CD14-positive monocyte (primary cell): ENCODE measurements at regions not wholly inside any gene's neighbourhood (a gene's known extent, or its start where the extent isn't known, plus 50 kb on each side); places are given as distances from the start of the nearest gene placed in this dataset.

Experiments
- DNase-seq, 3 donors: peaks; one replicate each; pipeline ENCODE4 v3.0.0-alpha.2; 2011 to 2022
- H2AFZ ChIP-seq: 2 replicates; pipeline ENCODE4 v1.6.0; 2012; ENCODE audit warnings: mild to moderate bottlenecking, low read depth, low read length, inconsistent platforms; ENCODE audit not compliant: insufficient read depth, poor library complexity, severe bottlenecking
- H3K27ac ChIP-seq, 2 donors: 1 replicate in 1 of 2; 2 replicates in 1 of 2; pipeline ENCODE4 v1.5.1; 2012 to 2013; ENCODE audit warnings: low read length in 2 of 2, control low read depth in 1 of 2, inconsistent platforms in 1 of 2, low read depth in 1 of 2, mild to moderate bottlenecking in 1 of 2
- H3K27me3 ChIP-seq, 2 donors: one replicate each; pipeline versions ENCODE4 v1.6.0 to v1.6.1; 2011 to 2013; ENCODE audit warnings: low read length in 2 of 2; ENCODE audit not compliant: control insufficient read depth in 2 of 2, insufficient read depth in 2 of 2
- H3K36me3 ChIP-seq, 2 donors: replicated peaks in 1 of 2; 1 replicate in 1 of 2; 2 replicates in 1 of 2; pipeline versions ENCODE4 v1.5.1 to v1.6.1; 2012 to 2013; ENCODE audit warnings: low read length in 2 of 2, control low read depth in 1 of 2, inconsistent platforms in 1 of 2, mild to moderate bottlenecking in 1 of 2; ENCODE audit not compliant: insufficient read depth in 2 of 2, control insufficient read depth in 1 of 2
- H3K4me1 ChIP-seq, 2 donors: 1 replicate in 1 of 2; 2 replicates in 1 of 2; pipeline versions ENCODE4 v1.5.1 to v1.6.1; 2012 to 2013; ENCODE audit warnings: low read length in 2 of 2, control low read depth in 1 of 2, inconsistent platforms in 1 of 2, mild to moderate bottlenecking in 1 of 2, moderate library complexity in 1 of 2; ENCODE audit not compliant: insufficient read depth in 2 of 2, control insufficient read depth in 1 of 2
- H3K4me2 ChIP-seq: replicated peaks from 2 replicates; pipeline ENCODE3; 2012; ENCODE audit warnings: low read length, moderate library complexity, mild to moderate bottlenecking; ENCODE audit not compliant: poor library complexity, severe bottlenecking; ENCODE audit errors: extremely low read depth
- H3K4me3 ChIP-seq, 3 experiments: fragments of 200-600 bp in 1 of 3; sonication (generic) in 1 of 3; replicated peaks in 1 of 3; 1 replicate in 2 of 3; 2 replicates in 1 of 3; pipeline ENCODE4 v1.5.1; 2011 to 2013; ENCODE audit warnings: low read length in 3 of 3, mild to moderate bottlenecking in 3 of 3, control low read depth in 2 of 3, low read depth in 2 of 3, inconsistent platforms in 1 of 3, moderate library complexity in 1 of 3
- H3K79me2 ChIP-seq: 2 replicates; pipeline ENCODE4 v1.6.0; 2012; ENCODE audit warnings: mild to moderate bottlenecking, control low read depth, inconsistent platforms, low read length, moderate library complexity; ENCODE audit not compliant: insufficient read depth
- H3K9ac ChIP-seq: 2 replicates; pipeline ENCODE4 v1.6.0; 2017; ENCODE audit warnings: low read length, mild to moderate bottlenecking; ENCODE audit not compliant: insufficient read depth, poor library complexity, severe bottlenecking
- H3K9me3 ChIP-seq, 2 donors: replicated peaks in 1 of 2; 1 replicate in 1 of 2; 2 replicates in 1 of 2; pipeline versions ENCODE4 v1.5.1 to v1.6.1; 2012 to 2013; ENCODE audit warnings: low read length in 2 of 2, control low read depth in 1 of 2; ENCODE audit not compliant: control insufficient read depth in 1 of 2, insufficient read depth in 1 of 2
- H4K20me1 ChIP-seq: 2 replicates; pipeline ENCODE4 v1.6.0; 2012; ENCODE audit warnings: mild to moderate bottlenecking, low read length, control low read depth, moderate library complexity; ENCODE audit not compliant: insufficient read depth
- H3K27ac Mint-ChIP-seq, 7 donors: one replicate each; pipeline ENCODE4 v1.8.0; 2020; ENCODE audit warnings: mild to moderate bottlenecking in 7 of 7, mixed read lengths in 7 of 7, moderate library complexity in 6 of 7, inconsistent platforms in 2 of 7
- H3K27me3 Mint-ChIP-seq, 3 donors: one replicate each; pipeline ENCODE4 v1.8.0; 2021 to 2022; ENCODE audit warnings: low read depth in 3 of 3, mild to moderate bottlenecking in 3 of 3, mixed read lengths in 3 of 3, moderate library complexity in 3 of 3, inconsistent platforms in 1 of 3
- H3K36me3 Mint-ChIP-seq, 2 donors: one replicate each; pipeline ENCODE4 v1.8.0; 2020; ENCODE audit warnings: mixed read lengths in 2 of 2, inconsistent platforms in 1 of 2, mild to moderate bottlenecking in 1 of 2
- H3K4me1 Mint-ChIP-seq: one replicate; pipeline ENCODE4 v1.8.0; 2020; ENCODE audit warnings: mild to moderate bottlenecking, mixed read lengths
- H3K4me3 Mint-ChIP-seq, 2 donors: one replicate each; pipeline ENCODE4 v1.8.0; 2020; ENCODE audit warnings: mild to moderate bottlenecking in 2 of 2, mixed read lengths in 2 of 2, moderate library complexity in 1 of 2
- H3K9me3 Mint-ChIP-seq, 7 donors: one replicate each; pipeline ENCODE4 v1.8.0; 2020 to 2022; ENCODE audit warnings: mixed read lengths in 7 of 7, mild to moderate bottlenecking in 6 of 7, moderate library complexity in 6 of 7, inconsistent platforms in 2 of 7
- CTCF ChIP-seq: fragments of 200-600 bp; IDR thresholded peaks from one replicate; pipeline ENCODE4 v1.8.0; 2022; ENCODE audit warnings: antibody characterized with exemption, mild to moderate bottlenecking
- WGBS: methylation state at CpG from one replicate; pipeline ENCODE4 v1.1.5; 2013; ENCODE audit warnings: missing lambda C conversion rate; ENCODE audit not compliant: insufficient coverage; 5-methylcytosine and 5-hydroxymethylcytosine counted together
- intact Hi-C, 2 donors: fragments of 100-400 bp; cut with micrococcal nuclease; formaldehyde crosslinking; loops; one replicate each; pipeline versions ENCODE4 v1.15.0 to v1.15.1; 2023

- no peak for TF ChIP-seq CTCF
- H3K4me1 ChIP-seq = no peaks in the 10 kb centered on the region
- H3K27ac ChIP-seq = no peak overlapping the region
- no CpG with 5 or more reads among the region's 2 CpGs for WGBS
- Mint-ChIP-seq H3K27ac (no peak overlapping the region), H3K36me3 (no peaks in the 10 kb centered on the region), H3K9me3 (peaks cover 0 to 18% (median 5%) of the 10 kb centered on the region in 7 donors), H3K4me3 (no peak overlapping the region), H3K27me3 (no peaks in the 10 kb centered on the region), H3K4me1 (no peaks in the 10 kb centered on the region)
- DNase-seq = no peak
- H2AFZ ChIP-seq = no peak overlapping the region
- H3K79me2 ChIP-seq = no peaks in the 10 kb centered on the region
- H4K20me1 ChIP-seq = no peaks in the 10 kb centered on the region
- no peak overlapping the region for H3K9ac ChIP-seq
- intact Hi-C loops = no loop called here
- no peak overlapping the region for H3K4me2 ChIP-seq
- H3K4me3 ChIP-seq = no peak overlapping the region
- H3K27me3 ChIP-seq = no peaks in the 10 kb centered on the region
- peaks cover 5 to 10% of the 10 kb centered on the region in 2 donors for H3K9me3 ChIP-seq
- no peaks in the 10 kb centered on the region for H3K36me3 ChIP-seq
Observed at GRCh38 chr16:79811541-79811940, 211.0 kb upstream of the MAF start.

GRCh38 chr16:79810449-79811189 lies 210.1 kb upstream of the MAF start:
- Histone ChIP-seq H3K9me3 (peaks cover 5 to 10% of the 10 kb centered on the region in 2 donors), H3K9ac (no peak overlapping the region), H3K4me3 (no peak overlapping the region), H3K27ac (no peak overlapping the region), H3K79me2 (no peaks in the 10 kb centered on the region), H3K4me2 (no peak overlapping the region), H2AFZ (no peak overlapping the region), H3K36me3 (no peaks in the 10 kb centered on the region), H4K20me1 (no peaks in the 10 kb centered on the region), H3K4me1 (no peaks in the 10 kb centered on the region), H3K27me3 (no peaks in the 10 kb centered on the region)
- no peaks in the 10 kb centered on the region for H3K27me3 Mint-ChIP-seq
- peaks cover 0 to 18% (median 5%) of the 10 kb centered on the region in 7 donors for H3K9me3 Mint-ChIP-seq
- no peaks in the 10 kb centered on the region for H3K4me1 Mint-ChIP-seq
- WGBS = no CpG with 5 or more reads among the region's 6 CpGs
- no peak for DNase-seq
- intact Hi-C loops = no loop called here
- no peak overlapping the region for H3K27ac Mint-ChIP-seq
- no peaks in the 10 kb centered on the region for H3K36me3 Mint-ChIP-seq
- no peak for TF ChIP-seq CTCF
- no peak overlapping the region for H3K4me3 Mint-ChIP-seq
